ENCODE measurements at regions not wholly inside any gene's neighbourhood (a gene's known extent, or its start where the extent isn't known, plus 50 kb on each side); places are given as distances from the start of the nearest gene placed in this dataset.
"Not testable (repeated sequence)": the region's sequence is repeated elsewhere in the genome, so short reads cannot be mapped to it uniquely, and the experiment has no call there.

GRCh38 chr5:136457390-136458013, 92.2 kb upstream of the TRPC7 start:
- intact Hi-C loops (cut with micrococcal nuclease): no loop called here
- DNase-seq (no peak), ATAC-seq (no peak)

GRCh38 chr5:136455409-136455808, 90.1 kb upstream of the TRPC7 start:
- intact Hi-C loops (cut with micrococcal nuclease): no loop called here
- no peak for DNase-seq
- ATAC-seq: no peak

GRCh38 chr5:136453986-136454758, 88.8 kb upstream of the TRPC7 start:
- ATAC-seq (no peak), DNase-seq (no peak)
- intact Hi-C loops (cut with micrococcal nuclease): no loop called here

- intact Hi-C loops (cut with micrococcal nuclease): no loop called here
- ATAC-seq (no peak), DNase-seq (no peak)
Measured at GRCh38 chr5:136453199-136453598, 87.9 kb upstream of the TRPC7 start.

GRCh38 chr5:136447576-136447975, 82.2 kb upstream of the TRPC7 start:
- ATAC-seq; DNase-seq; intact Hi-C loops (cut with micrococcal nuclease): not testable (repeated sequence)

GRCh38 chr5:136446565-136446964, 81.2 kb upstream of the TRPC7 start:
- ATAC-seq: no peak
- no peak for DNase-seq
- intact Hi-C loops (cut with micrococcal nuclease): no loop called here

GRCh38 chr5:136444099-136444498, 78.8 kb upstream of the TRPC7 start:
- intact Hi-C loops (cut with micrococcal nuclease); DNase-seq; ATAC-seq: not testable (repeated sequence)

- DNase-seq (no peak), ATAC-seq (no peak)
- intact Hi-C loops (cut with micrococcal nuclease): no loop called here
Measured at GRCh38 chr5:136439367-136439766, 74.0 kb upstream of the TRPC7 start.

GRCh38 chr5:136435946-136436543, 70.7 kb upstream of the TRPC7 start:
- DNase-seq (no peak), ATAC-seq (no peak)
- intact Hi-C loops (cut with micrococcal nuclease): no loop called here

- intact Hi-C loops (cut with micrococcal nuclease): no loop called here
- ATAC-seq (no peak), DNase-seq (no peak)
Measured at GRCh38 chr5:136434795-136435194, 69.5 kb upstream of the TRPC7 start.

- DNase-seq (no peak), ATAC-seq (no peak)
- intact Hi-C loops (cut with micrococcal nuclease): no loop called here
Measured at GRCh38 chr5:136432705-136433104, 67.4 kb upstream of the TRPC7 start.

GRCh38 chr5:136430081-136430480, 64.7 kb upstream of the TRPC7 start:
- ATAC-seq (no peak), DNase-seq (no peak)
- intact Hi-C loops (cut with micrococcal nuclease): no loop called here

GRCh38 chr5:136427426-136427825, 62.1 kb upstream of the TRPC7 start:
- DNase-seq (no peak), ATAC-seq (no peak)
- intact Hi-C loops (cut with micrococcal nuclease): no loop called here

GRCh38 chr5:136425921-136426320, 60.6 kb upstream of the TRPC7 start:
- DNase-seq: no peak
- intact Hi-C loops (cut with micrococcal nuclease): no loop called here
- no peak for ATAC-seq

GRCh38 chr5:136424835-136425584, 59.7 kb upstream of the TRPC7 start:
- DNase-seq (peak; percentile 77), ATAC-seq (peak; percentile 62)
- intact Hi-C loops (cut with micrococcal nuclease): no loop called here

- no peak for ATAC-seq
- no peak for DNase-seq
- intact Hi-C loops (cut with micrococcal nuclease): no loop called here
Measured at GRCh38 chr5:136423944-136424606, 58.7 kb upstream of the TRPC7 start.

- intact Hi-C loops (cut with micrococcal nuclease): no loop called here
- ATAC-seq: no peak
Measured at GRCh38 chr5:136420168-136420898, 55.0 kb upstream of the TRPC7 start.

GRCh38 chr5:136418301-136418700, 53.0 kb upstream of the TRPC7 start:
- ATAC-seq (no peak), DNase-seq (no peak)
- intact Hi-C loops (cut with micrococcal nuclease): no loop called here

More at GRCh38 chr5:136420168-136420898, 55.0 kb upstream of the TRPC7 start:
- no peak for DNase-seq

Measured in left ventricle myocardium superior (tissue), 1 donor.